ENCODE measurements at regions not wholly inside any gene's neighbourhood (a gene's known extent, or its start where the extent isn't known, plus 50 kb on each side); places are given as distances from the start of the nearest gene placed in this dataset.
"Not testable (repeated sequence)": the region's sequence is repeated elsewhere in the genome, so short reads cannot be mapped to it uniquely, and the experiment has no call there.

DNA sequence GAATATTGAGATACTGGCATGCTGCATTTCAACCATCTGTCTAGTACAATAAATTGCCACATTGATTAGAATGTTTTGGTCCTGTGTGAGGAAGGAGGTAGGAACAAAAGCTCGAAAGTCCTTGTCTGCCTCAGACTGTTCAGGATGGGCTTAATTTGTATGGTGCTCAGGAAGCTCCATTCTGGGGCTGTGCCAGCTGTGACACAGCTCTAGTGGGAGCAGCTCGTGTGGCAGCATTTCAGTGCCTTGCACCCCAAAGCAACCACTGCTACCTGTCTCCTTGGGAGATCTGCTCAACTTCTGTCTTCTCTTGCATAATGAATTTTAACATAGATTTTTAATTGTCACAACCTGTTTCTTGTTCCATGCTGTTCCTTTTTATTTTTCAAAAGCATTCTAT is 144.4 kb upstream of the THUMPD2 start:
- DNase-seq: no peak

GRCh38 chr2:39922679-39923405 is 143.8 kb upstream of the THUMPD2 start:
- DNase-seq: no peak

GRCh38 chr2:39920307-39920801 is 141.3 kb upstream of the THUMPD2 start:
- no peak for DNase-seq

DNA sequence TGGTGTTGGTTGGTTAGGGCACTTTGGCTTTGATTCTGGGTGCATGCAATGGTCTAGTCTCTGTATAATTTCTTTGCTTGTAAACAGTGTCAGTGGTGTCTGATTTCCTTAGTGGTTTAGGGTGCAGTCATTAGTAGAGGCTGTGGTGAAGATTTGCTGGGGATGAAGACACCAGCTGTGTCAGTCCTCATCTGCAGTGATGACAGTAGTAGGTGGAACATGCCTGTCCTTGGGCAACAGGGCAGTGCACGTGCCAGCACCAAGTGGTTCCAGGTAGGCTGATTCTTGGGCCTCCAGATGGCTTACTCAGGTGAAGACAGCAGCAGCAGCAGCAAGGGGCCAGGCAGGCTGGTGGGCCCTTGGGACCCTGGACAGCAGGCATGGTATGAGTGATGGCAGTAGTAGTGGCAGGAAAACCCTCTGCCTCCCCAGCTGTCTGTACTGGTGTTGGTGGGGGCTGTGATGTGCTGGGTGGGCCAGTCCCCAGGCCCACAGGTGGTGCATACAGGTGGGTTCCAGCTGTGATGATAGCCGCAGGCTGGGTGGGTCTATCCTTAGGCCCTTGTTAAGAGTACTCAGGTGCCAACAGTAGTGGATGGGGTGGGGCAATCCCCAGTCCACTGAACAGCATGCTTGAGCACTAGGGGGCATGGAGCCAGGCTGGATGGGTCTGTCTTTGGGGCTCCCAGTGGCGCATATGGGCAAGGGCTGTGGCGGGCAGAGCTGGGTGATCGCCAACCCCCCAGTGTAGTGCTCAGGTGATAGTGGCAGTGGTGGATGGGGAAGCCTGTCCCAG is 140.7 kb upstream of the THUMPD2 start:
- peak; percentile 58 for DNase-seq

DNA sequence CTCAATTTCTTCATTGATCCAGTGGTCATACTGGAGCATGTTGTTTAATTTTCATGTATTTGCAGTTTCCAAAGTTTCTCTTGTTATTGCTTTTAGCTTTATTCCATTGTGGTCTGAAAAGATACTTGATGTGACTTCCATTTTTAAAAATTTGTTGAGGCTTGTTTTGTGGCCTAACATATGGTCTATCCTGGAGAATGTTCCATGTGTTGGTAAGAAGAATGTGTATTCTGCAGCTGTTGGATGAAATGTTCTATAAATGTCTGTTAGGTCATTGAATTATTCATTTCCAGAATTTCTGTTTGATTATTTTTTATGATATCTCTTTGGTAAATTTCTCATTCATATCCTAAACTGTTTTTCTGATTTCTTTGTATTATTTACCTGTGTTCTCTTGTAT is 139.8 kb upstream of the THUMPD2 start:
- no peak for DNase-seq

GRCh38 chr2:39917371-39917770 is 138.3 kb upstream of the THUMPD2 start:
- DNase-seq: not testable (repeated sequence)

DNA sequence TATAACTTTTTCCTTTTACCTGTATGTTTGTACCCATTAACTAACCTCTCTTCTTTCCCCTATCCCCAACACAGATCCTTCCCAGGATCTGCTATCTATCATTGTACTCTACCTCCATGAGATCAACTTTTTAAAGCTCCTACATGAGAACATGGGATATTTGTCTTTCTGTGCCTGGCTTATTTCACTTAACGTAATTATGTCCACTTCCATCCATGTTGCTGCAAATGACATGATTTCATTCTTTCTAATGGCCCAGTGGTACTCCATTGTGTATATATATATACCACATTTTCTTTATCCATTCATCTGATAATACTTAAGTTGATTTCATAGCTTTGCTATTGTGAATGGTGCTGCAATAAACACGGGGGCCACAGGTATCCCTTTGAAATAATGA is 135.9 kb upstream of the THUMPD2 start:
- no peak for DNase-seq

DNA sequence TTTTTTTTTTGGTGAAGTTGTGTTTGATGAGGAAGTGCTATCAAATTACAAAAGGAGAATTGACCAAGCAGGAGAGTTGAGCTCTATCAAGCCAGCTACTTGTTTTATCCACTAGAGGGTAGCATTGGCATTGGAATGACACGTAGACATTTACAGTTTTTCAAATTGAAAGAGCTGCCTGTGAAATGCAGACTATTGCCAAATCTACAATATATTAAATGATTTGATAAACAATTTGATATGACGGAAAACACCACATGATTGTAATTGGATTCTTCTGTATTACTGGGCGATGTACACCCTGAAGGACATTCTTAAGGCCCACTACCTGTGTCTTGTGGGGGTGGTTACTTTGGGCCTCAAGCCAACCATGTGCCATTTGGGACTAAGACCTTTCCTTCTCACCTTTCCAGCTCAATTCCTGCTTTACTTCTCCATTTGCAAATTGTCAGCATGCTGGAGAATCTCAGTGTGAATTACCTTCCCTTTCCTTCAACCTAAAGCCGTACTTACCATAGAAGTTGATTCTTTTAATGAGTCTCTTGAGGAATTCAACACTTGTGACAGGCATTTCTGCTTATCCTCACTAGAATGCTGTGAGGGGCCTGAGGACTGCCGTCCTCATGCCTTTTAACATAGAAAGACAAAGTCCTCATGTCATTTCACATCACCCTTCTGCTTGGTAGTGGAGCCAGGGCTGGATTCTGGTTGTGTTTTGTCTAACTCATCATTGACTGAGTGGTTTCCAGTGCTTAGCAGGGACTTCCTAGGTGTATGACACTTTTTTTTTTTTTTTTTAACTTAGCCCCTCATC is 134.8 kb upstream of the THUMPD2 start:
- no peak for DNase-seq

DNA sequence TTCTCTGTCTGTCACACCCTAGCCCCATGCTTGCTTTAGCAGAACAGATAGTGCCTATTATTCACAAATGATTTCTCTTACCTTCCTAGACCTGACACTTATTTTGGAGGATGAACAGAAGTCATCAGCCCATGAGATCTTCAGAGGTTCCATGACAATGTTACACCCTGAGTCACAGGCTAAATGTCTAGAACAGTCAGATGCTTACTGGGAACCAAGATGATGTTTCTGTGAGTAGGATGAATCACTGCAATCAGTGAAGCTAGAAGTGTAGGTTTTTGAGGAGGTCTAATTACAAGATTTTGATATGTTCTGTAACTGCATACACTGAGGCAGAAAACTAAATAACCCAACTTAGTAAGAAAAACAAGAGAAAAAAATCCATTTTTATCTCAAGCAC is 123.0 kb upstream of the THUMPD2 start:
- no peak for DNase-seq

- no peak for DNase-seq
Observed at GRCh38 chr2:39898934-39899333, 119.9 kb upstream of the THUMPD2 start.

DNA sequence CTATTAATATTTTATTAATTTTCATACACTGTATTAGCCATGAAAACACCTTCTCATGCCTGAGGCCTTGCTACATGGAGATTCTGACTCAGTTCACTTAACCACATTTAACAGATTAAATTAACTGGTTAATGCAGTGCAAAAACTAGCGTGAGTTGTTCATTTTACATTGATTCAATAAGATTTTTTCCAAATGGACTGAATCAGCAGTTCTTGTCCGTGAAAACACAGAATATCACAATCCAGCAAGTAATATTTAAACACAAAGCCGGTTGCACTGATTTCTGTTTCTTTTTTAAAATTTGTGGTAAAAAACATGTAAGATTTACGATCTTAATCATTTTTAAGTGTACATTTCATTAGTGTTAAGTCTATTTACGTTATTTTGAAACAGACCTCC is 118.2 kb upstream of the THUMPD2 start:
- DNase-seq: no peak

DNA sequence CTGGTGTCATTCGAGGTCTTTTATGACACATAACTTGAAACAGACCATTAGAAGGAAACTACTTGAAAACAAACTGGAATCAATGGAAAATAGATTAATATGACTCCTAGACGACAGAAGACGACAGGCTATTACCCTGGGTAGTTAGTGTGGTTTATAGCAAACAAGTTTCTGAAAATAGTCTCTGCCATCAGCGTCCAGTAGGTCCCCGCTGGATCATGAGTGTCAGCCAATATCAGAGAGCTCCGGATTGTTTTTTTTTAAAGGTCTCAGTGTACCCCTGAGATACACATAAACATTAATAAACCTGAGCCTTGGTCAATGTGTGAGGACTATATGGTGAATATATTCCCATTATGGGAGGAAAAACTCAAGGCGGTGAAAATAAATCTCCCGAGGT is 115.0 kb upstream of the THUMPD2 start:
- DNase-seq: no peak

DNA sequence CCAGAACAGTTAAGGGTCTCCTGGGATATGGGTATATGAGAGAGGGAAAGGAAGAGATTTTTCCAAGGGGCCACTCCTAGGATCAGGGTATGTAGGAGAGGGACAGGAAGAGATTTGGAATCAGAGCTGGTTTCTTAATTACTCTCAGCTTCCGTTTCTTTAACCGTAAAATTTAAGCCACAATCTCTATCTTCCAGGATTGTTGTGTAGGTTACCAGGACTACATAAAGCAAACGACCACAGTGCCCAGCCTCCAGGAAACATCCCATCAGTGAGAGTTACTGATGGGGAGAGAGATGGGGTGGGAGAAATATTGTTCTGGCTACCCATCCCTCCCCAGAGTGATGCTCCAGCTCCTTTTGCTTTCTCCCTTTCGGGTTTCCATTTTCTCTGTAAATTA is 114.6 kb upstream of the THUMPD2 start:
- no peak for DNase-seq

GRCh38 chr2:39881948-39882347 is 102.9 kb upstream of the THUMPD2 start:
- DNase-seq: no peak

GRCh38 chr2:39881494-39881893 is 102.4 kb upstream of the THUMPD2 start:
- DNase-seq: no peak

DNA sequence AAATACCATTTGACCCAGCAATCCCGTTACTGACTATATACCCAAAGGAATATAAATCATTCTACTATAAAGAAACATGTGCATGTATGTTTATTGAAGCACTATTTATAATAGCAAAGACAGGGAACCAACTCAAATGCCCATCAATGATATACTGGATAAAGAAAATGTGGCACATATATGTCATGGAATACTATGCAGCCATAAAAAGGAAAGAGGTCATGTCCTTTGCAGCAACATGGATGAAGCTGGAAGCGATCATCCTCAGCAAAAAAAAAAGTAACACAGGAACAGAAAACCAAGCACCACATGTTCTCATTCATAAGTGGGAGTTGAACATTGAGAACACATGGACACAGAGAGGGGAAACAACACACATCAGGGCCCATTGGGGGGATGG is 99.9 kb upstream of the THUMPD2 start:
- DNase-seq: not testable (repeated sequence)

- no peak for DNase-seq
Observed at GRCh38 chr2:39875914-39876267, 96.8 kb upstream of the THUMPD2 start.

GRCh38 chr2:39875182-39875913 is 96.3 kb upstream of the THUMPD2 start:
- no peak for DNase-seq

DNA sequence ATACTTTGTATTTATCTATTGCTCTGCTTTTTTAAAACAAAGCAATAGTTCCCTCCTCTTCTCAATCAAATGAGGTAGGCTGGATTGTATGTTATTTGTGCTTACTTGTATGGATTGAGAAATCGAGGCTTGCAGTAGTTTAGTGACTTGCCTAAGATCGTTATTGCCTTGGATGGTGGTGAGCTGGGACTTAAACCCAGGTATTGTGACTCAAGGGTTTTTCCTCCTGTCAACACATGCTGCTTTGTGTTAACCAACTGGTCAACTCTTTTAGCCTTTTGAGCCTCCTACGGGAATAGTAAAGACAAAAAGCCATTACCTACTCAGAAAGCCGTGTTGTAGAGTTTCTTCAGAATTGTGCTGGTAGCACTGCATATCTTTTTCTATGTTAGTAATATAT is 95.2 kb upstream of the THUMPD2 start:
- DNase-seq: no peak

DNA sequence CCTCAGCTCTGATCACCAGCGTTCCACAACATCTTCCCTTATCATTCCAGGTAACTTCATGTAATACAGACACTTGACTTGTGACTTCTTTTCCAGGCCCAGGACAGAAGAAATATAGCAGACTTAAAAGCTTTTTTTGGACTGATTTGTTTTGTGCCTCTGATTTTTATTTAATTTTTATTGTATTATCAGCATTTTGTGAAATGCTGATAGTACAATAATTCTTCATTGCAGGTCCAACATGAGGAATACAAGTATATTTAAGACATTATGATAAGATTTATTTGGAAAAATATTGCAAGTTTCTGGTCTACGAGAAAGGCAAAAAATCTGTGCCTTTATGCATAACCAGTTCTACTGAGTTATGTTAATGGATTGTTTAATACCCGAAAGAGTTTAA is 94.5 kb upstream of the THUMPD2 start:
- DNase-seq: no peak

GRCh38 chr2:39872748-39873147 is 93.7 kb upstream of the THUMPD2 start:
- DNase-seq: no peak

DNA sequence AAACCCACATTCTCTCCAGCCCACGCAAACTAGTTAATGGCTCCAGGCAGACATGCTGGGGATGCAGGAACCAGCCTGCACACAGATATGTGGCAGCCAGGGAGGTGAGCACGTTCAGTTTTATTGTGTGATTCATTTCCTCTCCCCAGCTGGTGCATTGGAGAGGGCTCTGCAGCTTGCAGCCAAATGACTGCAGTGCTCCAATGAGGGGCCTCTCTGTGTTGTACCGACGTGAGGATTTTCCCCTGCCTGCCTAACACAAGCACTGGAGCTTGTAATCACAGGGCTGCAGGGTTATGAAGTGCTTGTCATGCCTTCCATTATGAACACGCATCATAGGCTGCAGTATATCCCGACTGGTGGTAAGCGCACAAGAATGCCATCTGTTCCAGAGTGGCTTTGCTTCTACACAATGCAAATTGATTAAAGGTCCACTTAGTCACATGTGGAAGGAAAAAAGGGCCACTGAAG is 92.3 kb upstream of the THUMPD2 start:
- no peak for DNase-seq

GRCh38 chr2:39870871-39871270 is 91.8 kb upstream of the THUMPD2 start:
- DNase-seq: no peak

Data from activated effector memory CD4-positive, alpha-beta T cell treated with anti-CD3 and anti-CD28 coated beads, Interleukin-2, amount 50 U/mL, for 16 hours (primary cell).